Liver (tissue), 8 donors: ENCODE measurements at regions not wholly inside any gene's neighbourhood (a gene's known extent, or its start where the extent isn't known, plus 50 kb on each side); places are given as distances from the start of the nearest gene placed in this dataset.

Experiments used
- DNase-seq: peaks from one replicate; pipeline ENCODE4 v3.0.0-alpha.2; 2017; ENCODE audit warnings: low spot score
- H3K27ac ChIP-seq, 2 donors: one replicate each; pipeline ENCODE4 v1.7.0; 2013; ENCODE audit warnings: inconsistent platforms in 2 of 2, low read length in 2 of 2, control low read depth in 1 of 2, low read depth in 1 of 2, mild to moderate bottlenecking in 1 of 2
- H3K27me3 ChIP-seq, 4 donors: one replicate each; pipeline versions ENCODE4 v1.6.1 to v1.7.0; 2013; ENCODE audit warnings: low read length in 3 of 4, inconsistent platforms in 1 of 4, mild to moderate bottlenecking in 1 of 4, moderate library complexity in 1 of 4; ENCODE audit not compliant: control insufficient read depth in 4 of 4, insufficient read depth in 4 of 4
- H3K36me3 ChIP-seq, 4 donors: one replicate each; pipeline versions ENCODE4 v1.6.1 to v1.7.0; 2013; ENCODE audit warnings: low read length in 3 of 4, mild to moderate bottlenecking in 3 of 4, low read depth in 1 of 4, moderate library complexity in 1 of 4; ENCODE audit not compliant: control insufficient read depth in 4 of 4, insufficient read depth in 3 of 4
- H3K4me1 ChIP-seq, 4 donors: one replicate each; pipeline versions ENCODE4 v1.6.1 to v1.7.0; 2013; ENCODE audit warnings: low read length in 3 of 4, mild to moderate bottlenecking in 3 of 4, moderate library complexity in 1 of 4; ENCODE audit not compliant: control insufficient read depth in 4 of 4, insufficient read depth in 4 of 4
- H3K4me3 ChIP-seq, 3 donors: one replicate each; pipeline versions ENCODE4 v1.6.1 to v1.7.0; 2013; ENCODE audit warnings: low read length in 3 of 3, control low read depth in 1 of 3, low read depth in 1 of 3, mild to moderate bottlenecking in 1 of 3
- H3K9ac ChIP-seq, 2 donors: one replicate each; pipeline ENCODE4 v1.7.0; 2013; ENCODE audit warnings: low read length in 2 of 2, mild to moderate bottlenecking in 2 of 2, moderate library complexity in 2 of 2, control low read depth in 1 of 2, low read depth in 1 of 2
- H3K9me3 ChIP-seq, 4 donors: one replicate each; pipeline versions ENCODE4 v1.6.1 to v1.7.0; 2013; ENCODE audit warnings: low read length in 3 of 4; ENCODE audit not compliant: control insufficient read depth in 4 of 4
- CTCF ChIP-seq: fragments of 150-350 bp; IDR thresholded peaks from 2 replicates; pipeline ENCODE4 v1.5.1; 2017; ENCODE audit warnings: improper control_type of control experiment, low read depth, low read length; ENCODE audit not compliant: missing input control
- EGR1 ChIP-seq, 2 donors: IDR thresholded peaks; 2 replicates each; pipeline ENCODE4 v1.6.1; 2016 to 2018; ENCODE audit warnings: antibody characterized with exemption in 2 of 2, low read depth in 2 of 2
- FOXA2 ChIP-seq: IDR thresholded peaks from 2 replicates; pipeline ENCODE4 v1.6.1; 2016; ENCODE audit warnings: antibody characterized with exemption
- GABPA ChIP-seq, 2 donors: IDR thresholded peaks in 1 of 2; conservative IDR thresholded peaks in 1 of 2; 2 replicates each; pipeline ENCODE4 v1.6.1; 2016; ENCODE audit warnings: antibody characterized with exemption in 2 of 2, mild to moderate bottlenecking in 1 of 2, moderate library complexity in 1 of 2
- JUND ChIP-seq, 2 donors: IDR thresholded peaks; 2 replicates each; pipeline ENCODE4 v1.6.1; 2016; ENCODE audit warnings: antibody characterized with exemption in 2 of 2
- MAX ChIP-seq: IDR thresholded peaks from 2 replicates; pipeline ENCODE4 v1.6.1; 2016; ENCODE audit warnings: antibody characterized with exemption
- RAD21 ChIP-seq, 2 donors: IDR thresholded peaks; 2 replicates each; pipeline ENCODE4 v1.6.1; 2016; ENCODE audit warnings: antibody characterized with exemption in 2 of 2, mild to moderate bottlenecking in 2 of 2
- REST ChIP-seq: IDR thresholded peaks from 2 replicates; pipeline ENCODE4 v1.6.1; 2016; ENCODE audit warnings: antibody characterized with exemption, mild to moderate bottlenecking
- TAF1 ChIP-seq: conservative IDR thresholded peaks from 2 replicates; pipeline ENCODE4 v1.6.1; 2016; ENCODE audit warnings: antibody characterized with exemption, mild to moderate bottlenecking
- ZBTB33 ChIP-seq: IDR thresholded peaks from 2 replicates; pipeline ENCODE4 v1.6.1; 2016; ENCODE audit warnings: antibody characterized with exemption
- WGBS: extraction: QIAGEN DNeasy Blood & Tissue Kit; methylation state at CpG from one replicate; pipeline ENCODE4 v1.1.7; 2013; 5-methylcytosine and 5-hydroxymethylcytosine counted together
- donor health status: healthy.
- donor health status: healthy.
- donor health status: healthy.
- donor health status: healthy.
- donor health status: healthy.

GRCh38 chr19:13556552-13556951 is 50.3 kb upstream of the CACNA1A start:
- Histone ChIP-seq H3K36me3 (no peaks in the 10 kb centered on the region), H3K27me3 (peaks cover 0 to 7% (median 2%) of the 10 kb centered on the region in 4 donors), H3K9me3 (peaks cover 0 to 3% (median under 1%) of the 10 kb centered on the region in 4 donors), H3K27ac (no peak overlapping the region), H3K9ac (no peak overlapping the region), H3K4me1 (no peaks in the 10 kb centered on the region), H3K4me3 (no peak overlapping the region)
- WGBS, result 63% methylated on average over 9 of the region's 9 CpGs
- TF ChIP-seq FOXA2 (no peak), MAX (no peak), RAD21 (IDR thresholded peaks at IDR 0.05) (no peak), REST (no peak), TAF1 (no peak), ZBTB33 (no peak), GABPA (IDR thresholded peaks at IDR 0.05 in 1 of 2, conservative IDR thresholded peaks at IDR 0.05 in 1 of 2) (no peak), JUND (IDR thresholded peaks at IDR 0.05) (no peak), CTCF (no peak), EGR1 (IDR thresholded peaks at IDR 0.05; ENCODE audit: low read depth in 2 of 2) (no peak)
- DNase-seq, result no peak
